MM.1S (cell line): ENCODE measurements at regions not wholly inside any gene's neighbourhood (a gene's known extent, or its start where the extent isn't known, plus 50 kb on each side); places are given as distances from the start of the nearest gene placed in this dataset.

Experiments
- DNase-seq: peaks from one replicate; pipeline ENCODE4 v3.0.0-alpha.2; 2015
- H2AFZ ChIP-seq: fragments of 300-600 bp; sonication (generic); 2 replicates; pipeline ENCODE4 v1.6.0; 2016; ENCODE audit warnings: antibody characterized with exemption, low read length
- H3F3A ChIP-seq: fragments of 300-600 bp; sonication (generic); 2 replicates; pipeline ENCODE4 v1.6.1; 2016; ENCODE audit warnings: mild to moderate bottlenecking, antibody characterized with exemption, low read length, moderate library complexity, mixed read lengths; ENCODE audit not compliant: insufficient read depth
- H3K27ac ChIP-seq: fragments of 300-600 bp; sonication (generic); 2 replicates; pipeline ENCODE4 v1.5.1; 2016; ENCODE audit warnings: mild to moderate bottlenecking, low read length
- H3K27me3 ChIP-seq: fragments of 300-600 bp; sonication (generic); replicated peaks from 2 replicates; pipeline ENCODE4 v1.6.0; 2016; ENCODE audit warnings: low read length; ENCODE audit not compliant: insufficient read depth
- H3K36me3 ChIP-seq: fragments of 300-600 bp; sonication (generic); replicated peaks from 2 replicates; pipeline ENCODE4 v1.6.1; 2016; ENCODE audit warnings: mild to moderate bottlenecking, low read length, mixed read lengths; ENCODE audit not compliant: insufficient read depth
- H3K4me1 ChIP-seq: fragments of 300-600 bp; sonication (generic); 2 replicates; pipeline ENCODE4 v1.6.1; 2016; ENCODE audit warnings: low read length, mixed read lengths
- H3K4me2 ChIP-seq: fragments of 300-600 bp; sonication (generic); 2 replicates; pipeline ENCODE4 v1.6.0; 2016; ENCODE audit warnings: low read depth, low read length
- H3K4me3 ChIP-seq: fragments of 300-600 bp; sonication (generic); 2 replicates; pipeline ENCODE4 v1.5.1; 2016; ENCODE audit warnings: low read length, mixed read lengths
- H3K79me2 ChIP-seq: fragments of 300-600 bp; sonication (generic); 2 replicates; pipeline ENCODE4 v1.6.1; 2016; ENCODE audit warnings: mixed run types, low read length, mixed read lengths
- H3K9ac ChIP-seq: fragments of 300-600 bp; sonication (generic); 2 replicates; pipeline ENCODE4 v1.6.1; 2016; ENCODE audit warnings: low read length, mixed read lengths
- H3K9me2 ChIP-seq: fragments of 300-600 bp; sonication (generic); replicated peaks from 2 replicates; pipeline ENCODE4 v1.6.1; 2016; ENCODE audit warnings: mild to moderate bottlenecking, low read length, mixed read lengths; ENCODE audit not compliant: insufficient read depth
- H3K9me3 ChIP-seq: fragments of 300-600 bp; sonication (generic); replicated peaks from 2 replicates; pipeline ENCODE4 v1.6.1; 2016; ENCODE audit warnings: mild to moderate bottlenecking, low read length, mixed read lengths; ENCODE audit not compliant: insufficient read depth
- H4K20me1 ChIP-seq: fragments of 300-600 bp; sonication (generic); 2 replicates; pipeline ENCODE4 v1.6.1; 2016; ENCODE audit warnings: mild to moderate bottlenecking, low read length, moderate library complexity, mixed read lengths; ENCODE audit not compliant: insufficient read depth
- EZH2 ChIP-seq: fragments of 300-600 bp; sonication (generic); optimal IDR thresholded peaks from 2 replicates; pipeline ENCODE3; 2017; ENCODE audit warnings: low read depth, mild to moderate bottlenecking, antibody characterized with exemption, low read length, mixed read lengths
- EZH2phosphoT487 ChIP-seq: fragments of 300-600 bp; sonication (generic); IDR thresholded peaks from 2 replicates; pipeline ENCODE4 v1.6.1; 2018; ENCODE audit warnings: antibody characterized with exemption, low read length
- TF ChIP-seq, protein P1 (sequence below): fragments of 300-600 bp; sonication (generic); IDR thresholded peaks from 2 replicates; pipeline ENCODE4 v1.5.1; 2016; ENCODE audit warnings: antibody characterized with exemption, low read length, mixed read lengths

DNA sequence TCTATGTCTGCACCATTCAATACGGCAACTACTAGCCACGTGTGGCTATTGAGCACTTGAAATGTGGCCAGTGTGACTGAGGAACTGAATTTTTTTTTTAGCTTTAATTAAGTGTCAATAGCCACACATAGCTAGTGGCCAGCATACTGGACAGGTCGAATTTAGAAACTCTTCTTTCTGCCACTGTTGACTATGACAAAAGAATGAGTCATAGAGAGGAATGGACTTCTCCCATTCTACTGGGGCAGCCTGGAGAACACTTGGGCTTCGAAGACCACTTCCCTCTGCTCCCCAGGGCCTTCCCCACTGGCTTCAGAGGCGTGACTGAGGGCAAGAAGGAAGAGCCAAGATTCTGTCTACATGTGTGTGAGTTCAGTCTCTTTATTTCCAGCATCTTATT, 137.5 kb downstream of the SNX10 start:
- Histone ChIP-seq H3F3A (no peaks in the 10 kb centered on the region), H3K27me3 (no peaks in the 10 kb centered on the region), H3K4me2 (no peak overlapping the region), H3K27ac (no peak overlapping the region), H4K20me1 (no peaks in the 10 kb centered on the region), H3K4me1 (no peaks in the 10 kb centered on the region), H3K36me3 (no peaks in the 10 kb centered on the region), H2AFZ (no peak overlapping the region), H3K9me2 (no peaks in the 10 kb centered on the region), H3K4me3 (no peak overlapping the region), H3K9me3 (no peaks in the 10 kb centered on the region), H3K79me2 (no peaks in the 10 kb centered on the region), H3K9ac (no peak overlapping the region)
- DNase-seq = no peak
- TF ChIP-seq, protein P1, sequence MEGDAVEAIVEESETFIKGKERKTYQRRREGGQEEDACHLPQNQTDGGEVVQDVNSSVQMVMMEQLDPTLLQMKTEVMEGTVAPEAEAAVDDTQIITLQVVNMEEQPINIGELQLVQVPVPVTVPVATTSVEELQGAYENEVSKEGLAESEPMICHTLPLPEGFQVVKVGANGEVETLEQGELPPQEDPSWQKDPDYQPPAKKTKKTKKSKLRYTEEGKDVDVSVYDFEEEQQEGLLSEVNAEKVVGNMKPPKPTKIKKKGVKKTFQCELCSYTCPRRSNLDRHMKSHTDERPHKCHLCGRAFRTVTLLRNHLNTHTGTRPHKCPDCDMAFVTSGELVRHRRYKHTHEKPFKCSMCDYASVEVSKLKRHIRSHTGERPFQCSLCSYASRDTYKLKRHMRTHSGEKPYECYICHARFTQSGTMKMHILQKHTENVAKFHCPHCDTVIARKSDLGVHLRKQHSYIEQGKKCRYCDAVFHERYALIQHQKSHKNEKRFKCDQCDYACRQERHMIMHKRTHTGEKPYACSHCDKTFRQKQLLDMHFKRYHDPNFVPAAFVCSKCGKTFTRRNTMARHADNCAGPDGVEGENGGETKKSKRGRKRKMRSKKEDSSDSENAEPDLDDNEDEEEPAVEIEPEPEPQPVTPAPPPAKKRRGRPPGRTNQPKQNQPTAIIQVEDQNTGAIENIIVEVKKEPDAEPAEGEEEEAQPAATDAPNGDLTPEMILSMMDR = no peak
- no peak for TF ChIP-seq EZH2
- TF ChIP-seq EZH2phosphoT487 = no peak

DNA sequence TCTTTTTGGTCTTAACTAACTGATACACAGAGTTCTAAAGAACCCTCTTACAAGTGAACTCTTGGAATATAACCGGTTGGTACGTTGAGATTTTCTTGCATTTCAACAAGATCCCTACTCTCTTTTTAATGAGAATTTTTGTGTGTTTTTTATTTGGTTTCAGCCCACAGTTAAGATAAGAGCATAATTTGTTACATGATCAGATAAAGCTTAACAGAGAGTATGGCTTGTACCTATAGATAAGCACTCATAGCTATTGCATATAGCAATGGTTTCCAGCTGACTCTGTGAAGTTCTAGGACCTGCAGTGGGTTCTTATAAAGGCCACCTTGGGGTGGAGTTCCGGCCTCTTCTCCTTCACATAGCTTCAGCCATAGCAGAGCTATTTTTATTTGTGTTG, 143.3 kb downstream of the SNX10 start:
- Histone ChIP-seq H2AFZ (no peak overlapping the region), H3K4me1 (no peaks in the 10 kb centered on the region), H3K9me3 (no peaks in the 10 kb centered on the region), H3K4me2 (no peak overlapping the region), H3K9ac (no peak overlapping the region), H3K79me2 (no peaks in the 10 kb centered on the region), H3K36me3 (no peaks in the 10 kb centered on the region), H3K27me3 (no peaks in the 10 kb centered on the region), H3F3A (no peaks in the 10 kb centered on the region), H3K27ac (no peak overlapping the region), H4K20me1 (no peaks in the 10 kb centered on the region), H3K9me2 (no peaks in the 10 kb centered on the region), H3K4me3 (no peak overlapping the region)
- DNase-seq = no peak
- TF ChIP-seq EZH2phosphoT487 (no peak), EZH2 (no peak)
- TF ChIP-seq, protein P1 = no peak

DNA sequence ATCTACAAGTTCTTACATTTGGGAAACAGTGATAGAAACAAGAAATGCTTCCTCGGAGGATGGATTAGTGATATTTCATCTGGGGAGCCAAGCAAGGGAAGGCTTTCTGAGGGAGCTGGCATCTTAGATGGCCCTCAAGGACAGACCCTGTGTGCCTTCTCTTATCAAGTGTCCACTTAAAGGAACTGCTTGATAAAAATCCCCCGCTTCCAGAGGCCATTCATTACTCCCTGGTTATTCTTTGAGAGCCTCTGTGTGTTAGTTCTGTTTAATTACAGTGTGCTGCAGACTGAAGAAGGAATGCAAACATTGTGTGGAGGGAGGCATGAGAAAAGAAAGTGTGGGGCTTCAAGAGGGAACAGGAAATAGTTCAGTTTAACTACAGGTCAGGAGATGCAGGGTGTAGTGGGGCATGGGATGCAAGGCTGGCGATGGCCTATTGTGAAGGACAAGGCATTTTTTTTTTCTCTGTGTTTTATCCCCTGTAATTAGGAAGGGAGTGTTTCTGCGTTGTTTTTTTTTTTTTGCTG, 145.4 kb downstream of the SNX10 start:
- H3K9ac ChIP-seq = no peak overlapping the region
- H3K9me2 ChIP-seq = no peaks in the 10 kb centered on the region
- no peaks in the 10 kb centered on the region for H4K20me1 ChIP-seq
- no peaks in the 10 kb centered on the region for H3K79me2 ChIP-seq
- no peak for DNase-seq
- H3K4me1 ChIP-seq = no peaks in the 10 kb centered on the region
- H3K9me3 ChIP-seq = no peaks in the 10 kb centered on the region
- H3K27ac ChIP-seq = no peak overlapping the region
- H3K27me3 ChIP-seq = no peaks in the 10 kb centered on the region
- H3K36me3 ChIP-seq = no peaks in the 10 kb centered on the region
- H3K4me3 ChIP-seq = no peak overlapping the region
- no peak overlapping the region for H3K4me2 ChIP-seq
- H3F3A ChIP-seq = no peaks in the 10 kb centered on the region
- H2AFZ ChIP-seq = no peak overlapping the region
- TF ChIP-seq EZH2phosphoT487 = no peak

DNA sequence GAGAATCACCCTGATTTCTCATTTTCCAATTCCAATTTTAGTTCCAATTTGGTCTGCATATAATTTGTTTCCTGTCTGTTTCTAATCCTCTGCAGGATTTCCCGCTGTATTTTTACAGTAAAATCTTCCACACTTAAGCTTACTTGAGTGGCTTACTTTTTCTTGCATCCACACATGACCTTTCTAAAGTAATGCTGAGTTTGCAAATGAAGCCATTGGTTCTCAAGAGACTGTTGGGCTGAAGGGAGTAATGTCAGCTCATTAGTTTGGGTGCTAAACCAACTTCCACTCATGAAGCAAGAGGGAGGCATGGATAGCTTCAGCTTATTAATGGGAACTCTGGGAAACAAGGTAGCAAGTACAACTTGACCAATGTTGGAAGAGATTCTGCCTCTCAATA, 146.4 kb downstream of the SNX10 start:
- Histone ChIP-seq H2AFZ (no peak overlapping the region), H3K27ac (no peak overlapping the region), H3K4me1 (no peaks in the 10 kb centered on the region), H3K9ac (no peak overlapping the region), H3K36me3 (no peaks in the 10 kb centered on the region), H3F3A (no peaks in the 10 kb centered on the region), H3K79me2 (no peaks in the 10 kb centered on the region), H3K4me3 (no peak overlapping the region), H3K4me2 (no peak overlapping the region), H4K20me1 (no peaks in the 10 kb centered on the region), H3K27me3 (no peaks in the 10 kb centered on the region), H3K9me3 (no peaks in the 10 kb centered on the region), H3K9me2 (no peaks in the 10 kb centered on the region)
- TF ChIP-seq, protein P1 = no peak
- TF ChIP-seq EZH2phosphoT487 (no peak), EZH2 (no peak)
- DNase-seq = no peak
